ENCODE measurements at regions not wholly inside any gene's neighbourhood (a gene's known extent, or its start where the extent isn't known, plus 50 kb on each side); places are given as distances from the start of the nearest gene placed in this dataset.

DNA sequence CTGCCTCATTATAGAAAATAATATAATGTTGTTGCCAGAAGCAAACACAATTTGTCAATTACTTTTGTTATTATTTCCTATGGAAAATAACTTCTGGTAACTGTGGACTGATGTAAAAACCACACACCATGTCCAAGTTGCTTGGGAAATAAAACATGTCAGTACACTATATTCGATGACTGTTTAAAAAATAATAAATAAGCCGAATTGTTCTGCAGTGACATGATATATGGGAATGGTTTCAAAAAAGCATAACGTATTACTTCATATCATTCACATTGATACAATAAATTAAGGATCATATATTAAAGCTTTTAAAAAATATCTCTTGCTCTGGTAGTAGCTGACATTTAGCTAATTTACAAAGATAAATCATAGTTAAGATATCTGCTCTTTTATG lies 2062.1 kb downstream of the PCDH9 start:
- WGBS (ENCODE audit: extremely low coverage, insufficient read length, low lambda C conversion rate) = no CpG with 5 or more reads among the region's 3 CpGs
- no peaks in the 10 kb centered on the region for H3K79me1 ChIP-seq (ENCODE audit: insufficient read depth, low read depth, low read length, poor library complexity, severe bottlenecking)
- H3K4me3 Mint-ChIP-seq = no peak overlapping the region
- H3K27me3 ChIP-seq (ENCODE audit: insufficient read depth, low read length) = no peaks in the 10 kb centered on the region
- H3K79me2 ChIP-seq (ENCODE audit: insufficient read depth, low read length) = no peaks in the 10 kb centered on the region
- H3K9me3 ChIP-seq (ENCODE audit: control insufficient read depth, low read depth, low read length) = no peaks in the 10 kb centered on the region
- no peak overlapping the region for H2BK15ac ChIP-seq (ENCODE audit: low read depth, low read length)
- no peak overlapping the region for H2BK5ac ChIP-seq (ENCODE audit: insufficient read length, low read length)
- no peaks in the 10 kb centered on the region for H3K36me3 Mint-ChIP-seq (ENCODE audit: insufficient read depth in 1 of 3, low read depth in 3 of 3)
- H2AK5ac ChIP-seq (ENCODE audit: insufficient read length, low read length) = no peak overlapping the region
- H4K91ac ChIP-seq (ENCODE audit: insufficient read length, low read depth, low read length) = no peak overlapping the region
- no peaks in the 10 kb centered on the region for H4K20me1 ChIP-seq (ENCODE audit: control insufficient read depth, insufficient read depth, insufficient read length)
- H3K4ac ChIP-seq (ENCODE audit: low read depth, low read length) = no peak overlapping the region
- H3K9me3 Mint-ChIP-seq = no peaks in the 10 kb centered on the region
- no peak overlapping the region for H4K5ac ChIP-seq (ENCODE audit: insufficient read length, low read depth, low read length)
- no peaks in the 10 kb centered on the region for H3K23me2 ChIP-seq (ENCODE audit: insufficient read length, low read depth, low read length, poor library complexity, severe bottlenecking)
- TF ChIP-seq, protein P1, sequence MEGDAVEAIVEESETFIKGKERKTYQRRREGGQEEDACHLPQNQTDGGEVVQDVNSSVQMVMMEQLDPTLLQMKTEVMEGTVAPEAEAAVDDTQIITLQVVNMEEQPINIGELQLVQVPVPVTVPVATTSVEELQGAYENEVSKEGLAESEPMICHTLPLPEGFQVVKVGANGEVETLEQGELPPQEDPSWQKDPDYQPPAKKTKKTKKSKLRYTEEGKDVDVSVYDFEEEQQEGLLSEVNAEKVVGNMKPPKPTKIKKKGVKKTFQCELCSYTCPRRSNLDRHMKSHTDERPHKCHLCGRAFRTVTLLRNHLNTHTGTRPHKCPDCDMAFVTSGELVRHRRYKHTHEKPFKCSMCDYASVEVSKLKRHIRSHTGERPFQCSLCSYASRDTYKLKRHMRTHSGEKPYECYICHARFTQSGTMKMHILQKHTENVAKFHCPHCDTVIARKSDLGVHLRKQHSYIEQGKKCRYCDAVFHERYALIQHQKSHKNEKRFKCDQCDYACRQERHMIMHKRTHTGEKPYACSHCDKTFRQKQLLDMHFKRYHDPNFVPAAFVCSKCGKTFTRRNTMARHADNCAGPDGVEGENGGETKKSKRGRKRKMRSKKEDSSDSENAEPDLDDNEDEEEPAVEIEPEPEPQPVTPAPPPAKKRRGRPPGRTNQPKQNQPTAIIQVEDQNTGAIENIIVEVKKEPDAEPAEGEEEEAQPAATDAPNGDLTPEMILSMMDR (conservative IDR thresholded peaks at IDR 0.05) = no peak
- no peak overlapping the region for H3K4me2 ChIP-seq (ENCODE audit: insufficient read depth, insufficient read length, low read length)
- no peak overlapping the region for H4K8ac ChIP-seq (replicated peaks; ENCODE audit: insufficient read length, low read depth, low read length)
- H3K4me1 ChIP-seq (ENCODE audit: insufficient read depth, low read length) = no peaks in the 10 kb centered on the region
- no peak overlapping the region for H2BK12ac ChIP-seq (ENCODE audit: insufficient read length, low read depth, low read length)
- no peaks in the 10 kb centered on the region for H3K27me3 Mint-ChIP-seq (ENCODE audit: low read depth)
- H3K23ac ChIP-seq (ENCODE audit: insufficient read length, low read depth, low read length) = no peak overlapping the region
- H3K9ac ChIP-seq (ENCODE audit: extremely low read depth, insufficient read length, low read length) = no peak overlapping the region
- H2AFZ ChIP-seq (ENCODE audit: low read length) = no peak overlapping the region
- DNase-seq = no peak
- H3K18ac ChIP-seq (ENCODE audit: insufficient read length, low read depth, low read length) = no peak overlapping the region
- no peak overlapping the region for H3K56ac ChIP-seq (ENCODE audit: insufficient read length, low read depth, low read length)
- H3K4me1 Mint-ChIP-seq = no peaks in the 10 kb centered on the region
- no peak overlapping the region for H3K27ac ChIP-seq (ENCODE audit: insufficient read length, low read depth, low read length)
- H2BK120ac ChIP-seq (ENCODE audit: low read depth, low read length, poor library complexity, severe bottlenecking) = no peak overlapping the region
- H3T11ph ChIP-seq (ENCODE audit: low read length) = no peak overlapping the region
- H2BK20ac ChIP-seq (ENCODE audit: low read depth, low read length, poor library complexity, severe bottlenecking) = no peak overlapping the region
- H3K14ac ChIP-seq (ENCODE audit: insufficient read depth, low read length) = no peak overlapping the region
- H3K27ac Mint-ChIP-seq = no peak overlapping the region
